Glutamatergic neuron (in vitro differentiated cells): ENCODE measurements at regions not wholly inside any gene's neighbourhood (a gene's known extent, or its start where the extent isn't known, plus 50 kb on each side); places are given as distances from the start of the nearest gene placed in this dataset.

ENCODE experiments used
- DNase-seq: peaks from one replicate; pipeline ENCODE4 v3.0.0; 2022
- H3K27ac Mint-ChIP-seq: one replicate; pipeline ENCODE4 v1.8.0; 2020; ENCODE audit warnings: mild to moderate bottlenecking, mixed read lengths, inconsistent platforms; ENCODE audit not compliant: unreplicated experiment
- H3K27me3 Mint-ChIP-seq: one replicate; pipeline ENCODE4 v1.8.0; 2020; ENCODE audit warnings: mild to moderate bottlenecking, moderate library complexity, mixed read lengths, inconsistent platforms; ENCODE audit not compliant: unreplicated experiment
- H3K36me3 Mint-ChIP-seq: one replicate; pipeline ENCODE4 v1.8.0; 2020; ENCODE audit warnings: mild to moderate bottlenecking, mixed read lengths, inconsistent platforms; ENCODE audit not compliant: unreplicated experiment
- H3K4me1 Mint-ChIP-seq: one replicate; pipeline ENCODE4 v1.8.0; 2020; ENCODE audit warnings: mild to moderate bottlenecking, low read depth, mixed read lengths, inconsistent platforms; ENCODE audit not compliant: unreplicated experiment
- H3K4me3 Mint-ChIP-seq: one replicate; pipeline ENCODE4 v1.8.0; 2020; ENCODE audit warnings: mild to moderate bottlenecking, mixed read lengths, inconsistent platforms; ENCODE audit not compliant: unreplicated experiment
- H3K9me3 Mint-ChIP-seq: one replicate; pipeline ENCODE4 v1.8.0; 2020; ENCODE audit warnings: mild to moderate bottlenecking, moderate library complexity, mixed read lengths, inconsistent platforms; ENCODE audit not compliant: unreplicated experiment
- TF ChIP-seq, protein P1 (sequence below): fragments of 200-600 bp; sonication (generic); IDR thresholded peaks from one replicate; pipeline ENCODE4 v1.5.0; 2021; ENCODE audit not compliant: partially characterized antibody, unreplicated experiment

GRCh38 chr20:21944227-21944626, 238.8 kb downstream of the PAX1 start:
- DNase-seq = no peak
- TF ChIP-seq, protein P1, sequence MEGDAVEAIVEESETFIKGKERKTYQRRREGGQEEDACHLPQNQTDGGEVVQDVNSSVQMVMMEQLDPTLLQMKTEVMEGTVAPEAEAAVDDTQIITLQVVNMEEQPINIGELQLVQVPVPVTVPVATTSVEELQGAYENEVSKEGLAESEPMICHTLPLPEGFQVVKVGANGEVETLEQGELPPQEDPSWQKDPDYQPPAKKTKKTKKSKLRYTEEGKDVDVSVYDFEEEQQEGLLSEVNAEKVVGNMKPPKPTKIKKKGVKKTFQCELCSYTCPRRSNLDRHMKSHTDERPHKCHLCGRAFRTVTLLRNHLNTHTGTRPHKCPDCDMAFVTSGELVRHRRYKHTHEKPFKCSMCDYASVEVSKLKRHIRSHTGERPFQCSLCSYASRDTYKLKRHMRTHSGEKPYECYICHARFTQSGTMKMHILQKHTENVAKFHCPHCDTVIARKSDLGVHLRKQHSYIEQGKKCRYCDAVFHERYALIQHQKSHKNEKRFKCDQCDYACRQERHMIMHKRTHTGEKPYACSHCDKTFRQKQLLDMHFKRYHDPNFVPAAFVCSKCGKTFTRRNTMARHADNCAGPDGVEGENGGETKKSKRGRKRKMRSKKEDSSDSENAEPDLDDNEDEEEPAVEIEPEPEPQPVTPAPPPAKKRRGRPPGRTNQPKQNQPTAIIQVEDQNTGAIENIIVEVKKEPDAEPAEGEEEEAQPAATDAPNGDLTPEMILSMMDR = no peak
- Mint-ChIP-seq H3K4me1 (peaks cover 6% of the 10 kb centered on the region), H3K4me3 (no peak overlapping the region), H3K9me3 (peaks cover 5% of the 10 kb centered on the region), H3K27me3 (peaks cover 5% of the 10 kb centered on the region), H3K27ac (no peak overlapping the region), H3K36me3 (no peaks in the 10 kb centered on the region)

DNA sequence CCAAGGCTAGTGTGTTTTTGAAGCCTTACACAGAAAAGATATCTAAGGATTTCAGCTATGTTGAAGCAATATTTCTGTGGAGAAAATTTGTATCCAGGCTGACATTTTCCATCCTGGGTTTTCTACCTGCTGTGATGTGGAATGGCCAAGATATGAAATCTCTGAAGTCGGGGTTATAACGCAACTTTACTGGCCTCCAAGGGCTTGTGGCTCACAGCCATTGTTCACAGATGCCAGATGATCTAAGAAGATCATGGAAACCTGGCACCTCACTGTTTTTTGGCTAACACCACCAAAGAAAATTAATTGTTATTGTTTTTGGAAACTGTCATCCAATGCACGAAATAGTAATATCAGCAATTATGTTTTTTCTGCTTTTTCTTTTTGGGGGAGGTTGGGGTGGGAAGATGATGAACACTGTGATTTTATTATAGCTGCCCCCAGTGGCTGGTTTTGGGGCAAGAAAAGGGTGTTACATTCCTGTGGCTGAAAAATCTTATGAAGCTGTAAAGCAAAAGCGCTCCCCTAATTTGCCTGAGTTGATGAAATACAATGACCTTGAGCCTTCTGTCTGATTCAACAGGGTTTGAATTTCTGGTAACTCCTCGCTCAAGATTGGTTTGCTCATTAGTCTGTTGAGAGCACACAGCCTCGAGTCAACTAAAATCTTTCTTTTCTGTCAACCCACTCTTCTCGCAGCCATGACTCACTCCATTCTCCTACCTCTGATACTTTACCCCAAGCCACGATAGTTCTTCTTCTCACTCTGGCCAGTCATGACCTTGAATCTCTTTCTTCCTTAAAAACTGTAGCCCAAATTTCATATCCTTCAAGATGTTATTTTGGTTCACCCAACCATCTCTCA, 236.7 kb downstream of the PAX1 start:
- no peak overlapping the region for H3K4me3 Mint-ChIP-seq
- TF ChIP-seq, protein P1 = no peak
- no peak overlapping the region for H3K27ac Mint-ChIP-seq
- H3K4me1 Mint-ChIP-seq = peaks cover 6% of the 10 kb centered on the region
- peaks cover 5% of the 10 kb centered on the region for H3K9me3 Mint-ChIP-seq
- peaks cover 5% of the 10 kb centered on the region for H3K27me3 Mint-ChIP-seq
- no peak for DNase-seq
- no peaks in the 10 kb centered on the region for H3K36me3 Mint-ChIP-seq

- H3K27ac Mint-ChIP-seq = no peak overlapping the region
- no peak overlapping the region for H3K4me3 Mint-ChIP-seq
- no peak for DNase-seq
- H3K36me3 Mint-ChIP-seq = no peaks in the 10 kb centered on the region
- TF ChIP-seq, protein P1 = no peak
- H3K4me1 Mint-ChIP-seq = no peaks in the 10 kb centered on the region
- H3K9me3 Mint-ChIP-seq = peaks cover 3% of the 10 kb centered on the region
- no peaks in the 10 kb centered on the region for H3K27me3 Mint-ChIP-seq
These were observed 231.4 kb downstream of the PAX1 start for GRCh38 chr20:21936720-21937380.

- no peak for DNase-seq
- H3K9me3 Mint-ChIP-seq = peaks cover 3% of the 10 kb centered on the region
- H3K4me3 Mint-ChIP-seq = no peak overlapping the region
- no peaks in the 10 kb centered on the region for H3K27me3 Mint-ChIP-seq
- no peak overlapping the region for H3K27ac Mint-ChIP-seq
- TF ChIP-seq, protein P1 = no peak
- H3K4me1 Mint-ChIP-seq = no peaks in the 10 kb centered on the region
- no peaks in the 10 kb centered on the region for H3K36me3 Mint-ChIP-seq
These were observed 230.8 kb downstream of the PAX1 start for GRCh38 chr20:21936261-21936660.

GRCh38 chr20:21933526-21933925, 228.1 kb downstream of the PAX1 start:
- Mint-ChIP-seq H3K4me3 (no peak overlapping the region), H3K4me1 (no peaks in the 10 kb centered on the region), H3K27ac (no peak overlapping the region), H3K9me3 (no peaks in the 10 kb centered on the region), H3K36me3 (no peaks in the 10 kb centered on the region), H3K27me3 (no peaks in the 10 kb centered on the region)
- no peak for DNase-seq
- TF ChIP-seq, protein P1 = no peak
